Superior temporal gyrus (tissue), 1 donor: ENCODE measurements at regions not wholly inside any gene's neighbourhood (a gene's known extent, or its start where the extent isn't known, plus 50 kb on each side); places are given as distances from the start of the nearest gene placed in this dataset.
"Not testable (repeated sequence)": the region's sequence is repeated elsewhere in the genome, so short reads cannot be mapped to it uniquely, and the experiment has no call there.

ENCODE experiments used
- DNase-seq: peaks from one replicate; pipeline ENCODE4 v3.0.0-alpha.2; 2016; ENCODE audit errors: extremely low spot score

DNA sequence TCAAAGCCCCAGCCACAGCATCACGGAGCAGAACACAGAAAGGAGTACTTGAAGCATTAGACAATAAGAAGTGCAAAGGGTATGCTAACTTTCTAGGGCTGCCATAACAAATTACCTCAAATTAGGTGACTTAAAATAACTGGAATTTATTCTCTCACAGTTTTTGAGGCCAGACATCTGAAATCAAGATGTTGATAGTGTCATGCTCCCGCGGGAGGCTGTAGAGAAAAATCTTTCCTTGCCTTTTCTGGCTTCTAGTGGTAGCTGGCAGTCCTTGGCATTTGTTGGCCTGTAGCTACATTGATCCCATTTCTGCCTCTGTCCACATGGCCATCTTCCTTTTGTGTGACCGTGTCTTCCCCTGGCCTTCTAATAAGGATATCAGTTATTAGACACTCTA is 51.9 kb upstream of the SPDL1 start:
- no peak for DNase-seq

DNA sequence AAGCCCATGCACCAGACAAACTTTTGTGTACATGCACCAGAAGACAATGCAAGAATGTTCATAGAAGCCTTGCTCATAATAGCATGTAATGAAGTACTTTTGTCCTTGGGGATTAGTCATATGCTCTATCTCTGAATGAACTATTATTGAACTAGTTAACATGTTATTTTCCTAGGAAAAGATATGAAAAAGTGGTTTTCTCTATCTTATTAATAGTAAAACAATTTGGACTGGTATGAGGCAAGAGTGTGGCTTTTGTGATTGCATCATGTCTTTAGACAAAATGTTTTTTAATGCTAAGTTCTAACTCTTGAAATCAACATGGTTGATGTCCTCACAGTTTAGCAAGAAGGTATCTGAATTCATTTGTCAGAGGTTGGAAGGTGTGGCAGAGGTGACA is 55.7 kb upstream of the SPDL1 start:
- no peak for DNase-seq

DNA sequence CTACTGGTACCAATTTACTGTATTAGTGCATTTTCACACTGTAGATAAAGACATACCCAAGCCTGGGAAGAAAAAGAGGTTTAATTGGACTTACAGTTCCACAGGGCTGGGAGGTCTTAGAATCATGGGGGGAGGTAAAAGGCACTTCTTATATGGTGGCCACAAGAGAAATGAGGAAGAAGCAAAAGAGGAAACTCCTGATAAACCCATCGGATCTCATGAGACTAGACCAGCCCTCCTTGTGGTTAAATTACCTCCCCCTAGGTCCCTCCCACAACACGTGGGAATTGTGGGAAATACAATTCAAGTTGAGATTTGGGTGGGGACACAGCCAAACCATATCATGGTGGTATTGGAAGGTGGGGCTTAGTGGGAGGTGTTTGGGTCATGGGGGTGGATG is 56.5 kb upstream of the SPDL1 start:
- no peak for DNase-seq

DNA sequence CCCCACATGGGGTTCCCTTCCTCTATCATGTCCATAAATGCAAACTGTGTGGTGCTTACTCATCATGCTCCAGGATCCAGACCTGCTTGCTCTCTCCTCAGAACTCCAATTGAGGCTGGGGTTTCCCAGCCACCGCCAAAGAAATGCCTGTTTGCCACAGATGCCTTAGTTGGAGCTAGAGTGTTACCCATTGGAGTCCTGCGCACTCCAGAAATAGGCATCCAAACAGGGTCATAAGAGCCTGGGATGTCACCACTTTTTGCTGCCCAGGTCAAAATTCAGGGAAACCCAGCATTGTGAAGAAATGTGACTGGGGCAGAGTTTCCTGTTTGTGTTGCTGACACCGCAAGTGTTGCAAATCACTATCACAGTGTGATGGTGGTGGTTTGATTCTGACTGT is 60.7 kb upstream of the SPDL1 start:
- DNase-seq = no peak

DNA sequence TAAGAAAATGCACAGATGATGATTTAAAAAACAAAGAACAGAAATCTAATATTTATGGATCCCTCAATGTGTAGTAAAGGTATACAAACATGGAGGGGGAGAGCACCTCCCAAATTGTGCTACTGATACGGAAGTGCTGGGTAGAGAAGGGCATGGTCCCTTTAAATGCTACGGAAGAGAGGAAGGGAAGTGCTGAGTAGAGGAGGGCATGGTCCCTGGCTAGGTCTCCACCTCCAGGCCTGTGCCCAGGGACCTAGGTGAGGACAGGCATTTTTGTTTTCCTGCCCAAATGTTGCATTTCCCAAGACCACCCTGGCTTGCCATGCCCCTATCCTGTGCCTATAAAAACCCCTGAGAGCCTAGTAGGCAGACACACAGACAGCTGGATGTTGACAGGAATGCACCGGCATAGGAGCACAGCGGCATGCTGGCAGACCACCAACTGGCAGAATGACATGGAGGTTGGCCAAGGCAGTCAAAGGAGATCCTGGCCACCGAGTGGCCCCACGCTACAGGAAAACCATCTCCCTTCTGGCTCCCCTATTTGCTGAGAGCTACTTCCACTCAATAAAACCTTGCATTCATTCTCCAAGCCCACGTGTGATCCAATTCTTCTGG is 62.1 kb upstream of the SPDL1 start:
- DNase-seq = no peak

DNA sequence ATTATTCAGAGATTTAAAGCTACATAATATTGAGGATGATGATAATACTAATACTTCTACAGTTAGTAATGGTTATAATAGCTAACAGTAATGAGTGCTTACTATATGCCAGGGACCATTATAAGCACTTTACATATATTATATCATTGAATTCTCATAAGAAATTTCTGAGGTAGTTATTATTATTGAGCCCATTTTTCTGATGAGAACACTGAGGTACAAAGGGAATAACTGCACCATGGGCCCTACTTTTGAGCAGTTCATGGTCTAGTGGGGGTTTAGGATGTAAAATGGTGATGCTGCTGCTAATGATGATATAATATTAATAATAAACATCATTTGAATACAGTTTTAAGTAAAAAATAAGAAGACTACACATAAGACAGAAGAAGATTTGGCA is 64.2 kb upstream of the SPDL1 start:
- DNase-seq = no peak

DNA sequence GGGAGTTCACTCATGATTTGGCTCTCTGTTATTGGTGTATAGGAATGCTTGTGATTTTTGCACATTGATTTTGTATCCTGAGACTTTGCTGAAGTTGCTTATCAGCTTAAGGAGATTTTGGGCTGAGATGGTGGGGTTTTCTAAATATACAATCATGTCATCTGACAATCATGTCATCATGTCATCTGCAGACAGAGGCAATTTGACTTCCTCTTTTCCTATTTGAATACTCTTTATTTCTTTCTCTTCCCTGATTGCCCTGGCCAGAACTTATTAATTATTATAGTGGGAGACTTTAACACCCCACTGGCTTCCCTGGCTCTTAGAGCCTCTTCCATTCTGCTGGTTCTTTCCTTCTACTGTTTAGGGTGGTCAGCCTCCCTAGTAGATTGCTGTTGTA is 64.8 kb upstream of the SPDL1 start:
- DNase-seq = not testable (repeated sequence)

DNA sequence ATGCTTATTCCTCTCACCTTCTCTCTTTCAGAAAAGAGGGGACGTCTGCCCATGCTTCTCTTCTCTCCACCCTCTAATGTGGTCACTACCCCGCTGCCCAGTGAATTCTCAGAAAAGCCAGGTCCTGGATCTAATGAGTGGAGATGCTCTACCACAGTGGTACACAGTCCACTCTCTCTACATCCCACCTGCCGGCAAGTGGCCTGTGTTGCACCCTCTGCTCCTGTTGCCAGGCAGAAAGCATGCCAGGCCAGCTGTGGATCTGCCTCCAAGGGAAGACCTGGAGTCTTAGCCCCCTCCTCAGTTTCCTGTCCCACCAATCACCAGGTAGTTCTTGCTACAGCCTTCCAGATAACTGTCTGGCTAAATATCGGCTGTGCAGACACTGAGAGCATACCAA is 71.2 kb upstream of the SPDL1 start:
- no peak for DNase-seq

DNA sequence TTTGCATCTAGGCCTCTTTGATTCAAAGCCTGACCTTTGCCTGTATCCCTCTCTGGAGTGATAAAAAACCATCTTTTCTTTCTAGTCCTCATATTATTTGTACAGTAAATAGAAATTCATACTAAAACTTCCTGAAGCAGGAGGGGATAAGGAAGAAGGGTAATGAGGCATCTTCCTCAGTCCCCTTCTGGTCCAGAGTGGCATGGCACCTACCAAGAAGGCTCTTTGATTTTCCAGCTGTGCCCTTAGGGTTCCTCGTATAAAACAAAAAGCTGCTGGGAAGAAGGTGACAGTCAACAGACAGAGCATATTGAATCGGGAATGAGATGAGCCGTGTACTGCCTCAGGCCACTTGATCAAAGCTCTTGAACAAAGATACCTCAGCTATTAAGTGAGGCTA is 71.9 kb upstream of the SPDL1 start:
- no peak for DNase-seq

DNA sequence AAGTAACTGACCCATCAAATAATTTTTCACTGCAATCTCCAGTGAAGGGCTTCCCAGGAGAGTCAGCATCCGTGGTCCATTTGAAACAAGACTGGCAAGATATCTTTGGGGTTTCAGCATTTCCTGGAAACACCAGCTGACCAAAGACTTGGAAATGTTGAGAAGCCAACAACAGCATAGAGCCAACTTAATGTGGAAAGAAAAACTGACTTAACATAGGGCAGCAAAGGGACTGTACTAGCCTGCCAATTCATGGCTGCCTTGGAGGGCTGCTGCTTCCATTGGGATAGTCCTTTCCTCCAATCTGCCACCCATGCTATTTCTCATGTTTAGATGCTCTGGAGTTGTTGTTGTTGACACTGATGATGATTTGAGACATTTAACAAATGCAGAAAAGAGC is 76.5 kb upstream of the SPDL1 start:
- DNase-seq = no peak

DNA sequence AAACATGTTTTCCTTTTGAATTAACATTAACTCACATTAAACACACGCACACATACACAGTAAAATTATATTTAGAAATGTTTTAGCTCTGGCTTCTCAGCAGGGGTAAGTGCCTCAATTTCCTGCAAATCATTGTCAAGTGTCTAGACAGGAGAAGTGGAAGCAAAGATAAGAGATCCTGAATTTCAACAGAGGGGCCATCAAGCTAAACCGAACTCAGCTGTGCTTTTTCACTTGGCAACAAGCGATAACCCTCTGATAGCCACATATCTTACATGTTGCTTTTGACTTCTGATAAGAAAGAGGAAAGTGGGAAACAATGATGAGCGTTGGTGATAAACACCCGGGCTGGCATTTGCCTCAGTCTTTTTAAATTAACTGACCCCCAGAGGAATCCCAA is 79.7 kb upstream of the SPDL1 start:
- DNase-seq = no peak

DNA sequence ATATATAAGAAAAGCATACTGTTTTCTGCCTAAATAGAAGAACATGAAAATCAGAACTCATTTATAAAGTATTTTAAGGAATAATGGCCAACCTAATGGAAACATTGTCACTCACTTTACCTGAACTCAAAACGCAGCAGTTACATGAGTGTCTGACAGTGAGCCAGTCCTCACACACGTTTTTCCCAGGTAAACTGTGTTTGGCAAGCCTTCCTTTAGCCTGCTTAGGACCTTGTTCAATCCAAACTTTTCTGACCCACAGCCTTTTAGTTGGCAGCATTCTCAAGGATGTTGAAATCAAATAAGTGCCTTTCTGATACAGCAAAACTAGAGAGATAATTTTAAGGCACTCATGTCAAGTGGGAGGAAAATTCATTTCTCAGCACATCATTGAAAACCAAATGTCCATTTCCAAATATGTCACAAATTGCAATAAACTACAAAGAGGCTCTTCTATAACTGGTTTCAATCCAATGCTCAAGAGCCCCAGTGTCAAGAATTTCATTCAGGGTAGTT is 83.5 kb upstream of the SPDL1 start:
- no peak for DNase-seq

DNA sequence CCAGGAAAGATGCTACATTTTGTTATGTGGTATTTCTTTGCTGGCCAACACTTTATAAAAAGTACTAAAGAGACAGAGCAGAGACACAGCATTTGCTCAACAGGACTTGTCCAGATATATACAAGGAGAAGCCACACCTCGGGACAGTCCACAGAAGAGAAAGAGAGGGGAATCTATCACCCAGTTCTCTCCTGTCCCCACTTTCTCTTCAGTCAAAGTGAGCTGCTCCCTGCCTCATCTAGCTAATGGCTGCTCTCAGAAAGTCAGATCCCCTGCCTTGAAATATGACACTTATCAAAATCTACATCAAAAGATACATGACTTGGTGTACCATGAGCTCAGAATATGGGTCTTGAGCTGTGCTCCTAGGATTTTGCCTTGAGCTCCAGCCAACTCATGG is 86.7 kb upstream of the SPDL1 start:
- no peak for DNase-seq

DNA sequence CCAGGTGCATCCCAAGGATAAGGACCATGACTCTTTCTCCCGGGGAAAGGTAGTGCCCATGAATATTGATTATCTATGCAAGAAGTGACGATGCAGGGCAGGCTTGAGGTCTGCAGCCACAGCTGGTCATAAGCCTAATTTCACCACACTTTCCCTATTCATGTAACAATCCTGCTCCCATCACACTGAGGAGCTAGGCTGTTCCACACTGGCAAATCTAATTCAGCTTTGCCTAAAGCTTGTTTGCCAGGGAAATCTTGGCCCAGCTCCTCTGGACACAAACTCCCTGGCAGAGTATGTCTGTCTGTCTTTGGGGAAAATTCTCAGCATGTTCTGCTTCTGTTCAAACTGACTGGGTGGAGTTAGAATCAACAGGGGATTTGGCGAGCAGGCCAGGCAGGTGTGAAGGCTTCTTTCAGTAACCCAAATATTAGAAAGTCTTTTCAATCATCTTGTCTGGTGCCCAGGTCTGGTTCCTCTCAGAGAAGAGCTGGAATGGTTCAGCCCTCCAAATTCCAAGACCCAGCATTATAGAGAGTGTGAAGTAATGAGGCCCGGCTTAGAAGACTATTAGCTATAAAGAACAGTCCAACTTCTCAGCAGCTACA is 88.5 kb upstream of the SPDL1 start:
- DNase-seq = no peak

DNA sequence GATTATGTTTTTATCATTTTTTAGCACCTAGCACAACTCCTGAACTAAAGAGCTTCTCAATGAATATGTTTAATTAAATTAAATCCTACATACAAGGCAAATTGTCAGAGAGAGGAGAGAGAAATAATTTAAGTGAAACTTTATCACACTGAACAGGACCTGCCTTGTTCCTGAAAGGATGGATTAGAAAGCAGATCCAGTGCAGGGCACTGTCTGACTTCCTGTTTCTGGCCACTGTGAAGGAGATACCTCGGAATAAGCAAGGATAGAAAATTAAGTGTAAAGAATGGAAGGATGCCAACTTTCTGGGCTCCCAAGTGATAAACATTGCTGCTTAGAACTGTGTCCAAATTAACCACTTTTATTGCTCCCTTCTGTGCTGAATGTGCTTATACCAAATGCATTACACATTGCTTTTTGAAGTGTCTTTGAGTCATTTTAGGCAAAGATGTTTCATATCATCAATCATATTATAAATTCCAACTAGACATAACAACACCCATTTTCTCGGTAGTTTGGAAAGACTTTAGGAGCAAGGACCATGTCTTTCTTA is 89.1 kb upstream of the SPDL1 start:
- DNase-seq = no peak

DNA sequence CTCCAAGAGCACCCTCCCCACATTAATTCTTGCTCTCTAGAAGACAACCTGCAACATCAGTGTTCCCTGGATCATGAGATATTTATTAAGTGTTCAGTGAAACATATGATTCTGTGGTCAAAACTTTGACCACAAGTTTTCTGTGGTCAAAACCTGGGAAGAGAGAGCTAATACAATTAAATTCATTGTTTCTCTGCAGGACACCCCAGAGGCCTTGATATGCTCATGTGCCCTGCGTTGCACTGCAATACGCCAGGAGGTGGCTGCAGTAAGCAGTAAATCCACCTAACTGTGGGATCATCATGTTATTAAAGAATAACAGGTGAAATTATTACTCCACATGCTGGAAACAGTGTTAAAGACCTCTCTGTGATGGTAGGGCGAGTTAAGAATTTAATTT is 109.3 kb upstream of the SPDL1 start:
- DNase-seq = no peak

DNA sequence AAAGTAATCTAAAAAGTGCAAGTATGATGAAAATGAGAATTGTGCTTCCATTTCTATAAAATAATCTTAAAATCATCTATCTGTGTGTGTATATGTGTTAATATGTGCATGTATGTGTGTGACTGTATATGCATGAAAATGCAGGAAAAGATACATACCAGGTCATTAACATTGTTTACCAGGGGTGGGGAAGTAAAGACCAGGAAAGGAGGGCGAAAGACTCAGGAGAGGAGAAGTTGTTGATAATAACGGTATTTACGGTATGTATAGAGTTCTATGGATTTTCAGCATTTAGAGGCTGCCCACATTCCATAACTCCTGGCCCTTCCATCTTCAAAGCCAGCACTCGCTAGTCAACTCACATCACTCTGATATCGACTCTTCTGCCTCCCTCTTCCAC is 111.0 kb upstream of the SPDL1 start:
- no peak for DNase-seq

DNA sequence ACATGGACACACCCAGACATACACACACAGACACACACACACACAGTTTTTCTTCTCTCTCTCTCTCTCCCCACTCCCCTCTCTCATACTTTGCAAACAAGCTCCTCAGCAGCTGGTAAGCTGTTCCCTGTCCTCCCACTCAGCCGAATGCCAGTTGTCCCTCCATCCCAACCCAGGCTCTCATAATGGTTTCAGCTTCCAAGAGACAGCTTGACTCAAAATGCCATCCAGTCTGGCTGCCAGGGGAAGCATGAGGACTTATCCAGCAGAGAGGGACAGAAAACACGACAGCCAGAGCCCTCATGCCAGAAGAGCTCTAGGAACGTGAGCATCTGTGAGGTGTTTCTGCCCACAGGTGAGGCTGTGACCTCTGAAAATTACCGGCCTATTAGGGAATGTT is 112.6 kb upstream of the SPDL1 start:
- DNase-seq = no peak

DNA sequence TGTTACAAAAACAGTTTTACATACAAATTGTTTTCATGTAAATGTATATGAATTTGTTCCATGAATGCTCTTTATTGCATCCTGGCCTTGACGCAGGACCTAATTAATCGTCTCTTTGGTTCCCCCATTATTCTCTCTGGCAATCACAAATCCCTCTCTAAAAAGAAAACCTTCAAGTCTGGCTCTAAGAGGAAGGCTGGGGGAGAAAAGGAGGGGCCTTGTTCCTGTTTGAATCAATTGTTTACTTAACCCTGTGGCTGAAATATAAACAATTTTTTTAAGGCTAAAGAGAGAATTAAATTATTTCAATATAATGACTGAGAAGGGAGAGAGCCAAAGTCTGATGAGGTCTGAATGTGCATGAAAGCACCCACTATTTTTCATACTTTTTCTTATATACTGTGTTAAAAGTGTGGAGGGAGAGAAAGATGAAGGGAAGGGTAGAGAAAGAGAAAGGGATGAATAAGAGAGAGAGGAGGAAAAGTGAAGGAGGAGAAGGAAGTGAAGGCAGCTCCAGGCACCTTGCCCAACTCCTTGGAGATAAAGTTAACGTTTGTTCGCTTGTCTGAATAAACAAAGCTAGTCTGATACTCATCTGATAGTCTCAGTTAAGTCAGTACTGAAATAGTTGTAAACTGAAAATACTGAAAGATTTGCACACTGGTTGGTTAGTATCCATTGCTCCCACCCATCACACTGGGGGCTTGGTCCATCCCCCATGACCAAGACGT is 116.4 kb upstream of the SPDL1 start:
- DNase-seq = no peak

DNA sequence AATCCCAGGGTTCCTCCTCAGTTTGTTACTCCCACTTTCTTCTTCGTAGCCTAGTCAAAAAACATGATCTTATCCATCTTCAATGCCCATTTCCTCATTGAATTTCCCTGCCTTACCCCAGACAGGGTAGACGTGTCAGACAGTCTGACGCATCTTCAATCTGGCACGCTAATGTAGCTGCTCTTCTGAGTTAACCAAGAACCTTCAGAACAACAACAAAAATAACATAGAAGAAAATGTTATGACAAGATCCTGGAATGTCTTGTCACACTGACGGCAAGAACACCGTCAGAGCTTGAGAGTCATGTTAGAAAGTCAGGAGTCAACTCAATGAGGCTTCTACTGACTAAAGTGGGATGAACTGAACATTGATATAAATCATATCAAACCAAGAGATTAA is 122.7 kb upstream of the SPDL1 start:
- DNase-seq = no peak

DNA sequence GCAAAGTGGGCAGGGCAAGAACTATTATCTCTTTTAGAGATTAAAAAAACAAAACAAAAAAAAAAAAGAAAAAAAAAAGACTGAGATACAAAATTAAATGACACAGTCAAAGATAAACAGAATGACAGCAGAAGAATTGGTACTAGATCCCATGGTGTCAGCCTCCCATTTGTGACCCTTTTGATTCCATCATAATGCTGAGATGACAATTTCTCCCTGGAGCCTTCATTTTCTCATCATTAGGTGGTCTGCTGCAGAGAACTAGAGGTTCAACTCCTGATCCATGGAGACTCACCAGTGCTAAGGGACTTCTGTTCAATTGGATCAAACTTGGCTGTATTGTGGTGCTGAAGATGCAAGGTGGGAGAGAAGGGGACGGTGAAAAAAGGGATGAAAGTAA is 123.5 kb upstream of the SPDL1 start:
- no peak for DNase-seq

DNA sequence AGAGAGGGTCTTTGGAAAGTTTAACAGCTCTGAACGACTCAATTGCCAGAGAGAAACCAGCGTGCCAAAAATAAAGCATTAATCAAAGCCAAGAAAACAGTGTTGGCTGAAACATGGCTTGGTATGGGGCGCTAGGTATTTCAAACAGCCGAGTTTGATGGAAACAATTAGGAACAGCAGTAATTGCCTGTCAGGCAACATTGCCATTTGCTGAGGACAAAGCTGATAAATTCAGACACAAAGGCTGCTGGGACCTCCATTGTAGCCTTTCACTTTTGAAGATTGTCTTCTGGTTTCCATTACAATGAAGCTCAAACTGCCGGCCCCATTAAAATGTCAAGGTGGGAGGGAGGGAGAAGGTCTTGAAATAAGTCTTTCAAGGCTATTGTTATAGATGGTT is 125.4 kb upstream of the SPDL1 start:
- no peak for DNase-seq

DNA sequence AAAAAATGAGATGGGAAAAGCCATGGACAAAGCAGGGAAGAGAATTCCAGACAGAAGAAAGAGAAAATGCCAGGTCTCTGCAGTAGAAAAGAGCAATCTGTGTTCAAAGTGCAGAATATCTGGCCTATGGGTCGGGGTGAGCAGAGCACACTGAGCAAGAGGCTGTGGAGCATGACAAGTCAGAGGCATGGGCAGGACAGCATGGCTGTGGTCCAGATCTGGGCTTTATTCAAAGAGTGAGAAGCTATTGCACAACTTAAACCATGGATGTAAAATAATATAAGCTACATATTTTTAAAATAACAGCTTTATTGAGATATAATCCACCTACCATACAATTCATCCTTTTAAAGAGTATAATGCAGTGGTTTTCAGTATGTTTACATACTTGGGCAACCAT is 133.1 kb upstream of the SPDL1 start:
- DNase-seq = no peak
